IMR-90 (cell line): ENCODE measurements at regions not wholly inside any gene's neighbourhood (a gene's known extent, or its start where the extent isn't known, plus 50 kb on each side); places are given as distances from the start of the nearest gene placed in this dataset.

Experiments used
- ATAC-seq: fragments of 200-7000 bp; cut with Tn5 transposase; 2 replicates; pipeline ENCODE4 v1.9.1; 2020; ENCODE audit warnings: low read depth, mild to moderate bottlenecking, moderate library complexity
- BruUV-seq: library from RNA; stranded (reverse); fragments of 400-500 nt; replicated peaks from 2 replicates; lab custom pipeline; 2021; lab: Mats Ljungman, UMichigan
- CTCF ChIA-PET: fragments of 300-600 bp; formaldehyde crosslinking; extraction: SDS; loops from one replicate; lab custom pipeline; 2021; ENCODE audit warnings: antibody characterized with exemption; lab: Yijun Ruan, JAX
- POLR2A ChIA-PET: fragments of 300-600 bp; sonication (Branson Sonifier 250); formaldehyde crosslinking; loops from one replicate; lab custom pipeline; 2022; ENCODE audit warnings: antibody characterized with exemption; ENCODE audit not compliant: unreplicated experiment; lab: Charles Lee
- DNase-seq: peaks from one replicate; pipeline ENCODE4 v3.0.0; 2013
- H2AFZ ChIP-seq: replicated peaks from 2 replicates; pipeline ENCODE3; 2013; ENCODE audit warnings: low read length, mild to moderate bottlenecking; ENCODE audit not compliant: poor library complexity
- H2AK5ac ChIP-seq: 2 replicates; pipeline ENCODE4 v1.6.1; 2013; ENCODE audit warnings: low read depth, low read length, inconsistent platforms
- H2AK9ac ChIP-seq: replicated peaks from 2 replicates; pipeline ENCODE3; 2013; ENCODE audit warnings: mild to moderate bottlenecking, low read depth, low read length, moderate library complexity; ENCODE audit not compliant: poor library complexity
- H2BK120ac ChIP-seq: 2 replicates; pipeline ENCODE4 v1.6.1; 2013; ENCODE audit warnings: low read depth, low read length, inconsistent platforms
- H2BK15ac ChIP-seq: 3 replicates; pipeline ENCODE4 v1.6.1; 2013; ENCODE audit warnings: low read depth, low read length, inconsistent platforms
- H2BK20ac ChIP-seq: 2 replicates; pipeline ENCODE4 v1.6.1; 2013; ENCODE audit warnings: low read depth, mild to moderate bottlenecking, inconsistent platforms, low read length, moderate library complexity
- H2BK5ac ChIP-seq: 2 replicates; pipeline ENCODE4 v1.6.1; 2013; ENCODE audit warnings: mild to moderate bottlenecking, low read depth, low read length, inconsistent platforms; ENCODE audit not compliant: poor library complexity, severe bottlenecking
- H3K14ac ChIP-seq: replicated peaks from 2 replicates; pipeline ENCODE4 v1.6.1; 2013; ENCODE audit warnings: low read depth, low read length, inconsistent platforms
- H3K18ac ChIP-seq: 2 replicates; pipeline ENCODE4 v1.6.1; 2013; ENCODE audit warnings: low read depth, low read length, control low read depth
- H3K23ac ChIP-seq: 2 replicates; pipeline ENCODE4 v1.6.1; 2013; ENCODE audit warnings: low read depth, low read length, inconsistent platforms
- H3K27ac ChIP-seq: 2 replicates; pipeline ENCODE4 v1.5.1; 2013; ENCODE audit warnings: mild to moderate bottlenecking, control low read depth, low read length; ENCODE audit not compliant: insufficient read depth
- H3K27me3 ChIP-seq: 2 replicates; pipeline ENCODE4 v1.6.1; 2013; ENCODE audit warnings: low read length; ENCODE audit not compliant: control insufficient read depth, insufficient read depth
- H3K36me3 ChIP-seq: 2 replicates; pipeline ENCODE4 v1.6.1; 2013; ENCODE audit warnings: low read length, mixed read lengths; ENCODE audit not compliant: control insufficient read depth, insufficient read depth
- H3K4ac ChIP-seq: 2 replicates; pipeline ENCODE4 v1.6.1; 2013; ENCODE audit warnings: low read depth, low read length, inconsistent platforms
- H3K4me1 ChIP-seq: 2 replicates; pipeline ENCODE4 v1.6.1; 2013; ENCODE audit warnings: low read length, mixed read lengths; ENCODE audit not compliant: control insufficient read depth, insufficient read depth
- H3K4me2 ChIP-seq: 2 replicates; pipeline ENCODE4 v1.6.1; 2013; ENCODE audit warnings: low read depth, mild to moderate bottlenecking, control low read depth, low read length, moderate library complexity
- H3K4me3 ChIP-seq: 2 replicates; pipeline ENCODE4 v1.5.1; 2013; ENCODE audit warnings: low read depth, mild to moderate bottlenecking, control low read depth, low read length, moderate library complexity; ENCODE audit not compliant: insufficient read depth
- H3K56ac ChIP-seq: 2 replicates; pipeline ENCODE4 v1.6.1; 2013; ENCODE audit warnings: low read length, inconsistent platforms; ENCODE audit not compliant: insufficient read depth; ENCODE audit errors: extremely low read depth
- H3K79me1 ChIP-seq, 2 experiments: 2 replicates each; pipeline ENCODE4 v1.6.1; 2013; ENCODE audit warnings: low read length in 2 of 2, inconsistent platforms in 1 of 2, low read depth in 1 of 2
- H3K9ac ChIP-seq: 2 replicates; pipeline ENCODE4 v1.6.1; 2013; ENCODE audit warnings: low read depth, low read length, control low read depth
- H3K9me1 ChIP-seq: 2 replicates; pipeline ENCODE4 v1.6.1; 2013; ENCODE audit warnings: low read length, inconsistent platforms; ENCODE audit not compliant: insufficient read depth
- H3K9me3 ChIP-seq: 2 replicates; pipeline ENCODE4 v1.6.1; 2013; ENCODE audit warnings: low read length; ENCODE audit not compliant: control insufficient read depth, insufficient read depth
- H4K20me1 ChIP-seq: 2 replicates; pipeline ENCODE4 v1.6.1; 2013; ENCODE audit warnings: low read length, inconsistent platforms; ENCODE audit not compliant: insufficient read depth
- H4K5ac ChIP-seq: 2 replicates; pipeline ENCODE4 v1.6.1; 2013; ENCODE audit warnings: mild to moderate bottlenecking, low read depth, low read length, control low read depth
- H4K8ac ChIP-seq, 2 experiments: 2 replicates each; pipeline ENCODE4 v1.6.1; 2013; ENCODE audit warnings: low read depth in 2 of 2, low read length in 2 of 2, control low read depth in 1 of 2, inconsistent platforms in 1 of 2
- H4K91ac ChIP-seq: 2 replicates; pipeline ENCODE4 v1.6.1; 2013; ENCODE audit warnings: low read depth, low read length, inconsistent platforms; ENCODE audit not compliant: insufficient read depth
- BHLHE40 ChIP-seq: fragments of 150-350 bp; IDR thresholded peaks from 2 replicates; pipeline ENCODE4 v1.6.1; 2016; ENCODE audit warnings: mild to moderate bottlenecking, low read depth, low read length
- CEBPB ChIP-seq: IDR thresholded peaks from 2 replicates; pipeline ENCODE4 v1.6.1; 2012; ENCODE audit warnings: low read depth, low read length, improper control_type of control experiment
- CHD1 ChIP-seq: IDR thresholded peaks from 2 replicates; pipeline ENCODE4 v1.6.1; 2012; ENCODE audit warnings: low read depth, low read length, improper control_type of control experiment
- FOS ChIP-seq: fragments of 150-350 bp; IDR thresholded peaks from 2 replicates; pipeline ENCODE4 v1.6.1; 2016; ENCODE audit warnings: low read depth, low read length
- MXI1 ChIP-seq: IDR thresholded peaks from 2 replicates; pipeline ENCODE4 v1.6.1; 2012; ENCODE audit warnings: low read depth, mild to moderate bottlenecking, low read length, moderate library complexity, borderline replicate concordance
- NFE2L2 ChIP-seq: fragments of 150-350 bp; IDR thresholded peaks from 2 replicates; pipeline ENCODE4 v1.6.1; 2016; ENCODE audit warnings: low read depth, mild to moderate bottlenecking, low read length
- POLR2A ChIP-seq: IDR thresholded peaks from 2 replicates; pipeline ENCODE4 v1.6.1; 2012; ENCODE audit warnings: mild to moderate bottlenecking, low read depth, low read length
- RFX5 ChIP-seq: IDR thresholded peaks from 2 replicates; pipeline ENCODE4 v1.8.0; 2012; ENCODE audit warnings: low read depth, mild to moderate bottlenecking, low read length, moderate library complexity
- SMC3 ChIP-seq: fragments of 150-350 bp; IDR thresholded peaks from 2 replicates; pipeline ENCODE4 v1.6.1; 2016; ENCODE audit warnings: low read depth, mild to moderate bottlenecking, antibody characterized with exemption, low read length, moderate library complexity
- WGBS, 2 experiments: methylation state at CpG; one replicate each; pipeline versions ENCODE4 v1.1.5 to v1.1.7; 2013; ENCODE audit warnings: missing lambda C conversion rate in 2 of 2; ENCODE audit not compliant: insufficient read length in 1 of 2; ENCODE audit errors: extremely low coverage in 2 of 2; 5-methylcytosine and 5-hydroxymethylcytosine counted together
- dilution Hi-C: fragments of 300-500 bp; cut with HindIII; formaldehyde crosslinking; loops from one replicate; pipeline ENCODE4 v1.14.3; 2018; ENCODE audit warnings: low sequenced_read_pairs; ENCODE audit not compliant: unreplicated experiment
- in situ Hi-C: fragments of 300-500 bp; cut with MboI; formaldehyde crosslinking; loops from 3 replicates; pipeline ENCODE4 v1.14.3; 2019; ENCODE audit warnings: low sequenced_read_pairs, inconsistent platforms, mixed read lengths
- intact Hi-C: fragments of 100-400 bp; cut with micrococcal nuclease; formaldehyde crosslinking; loops from 2 replicates; pipeline ENCODE4 v1.10.0; 2022
- TF ChIP-seq, protein P1 (sequence below): conservative IDR thresholded peaks from 2 replicates; pipeline ENCODE4 v1.5.1; 2012; ENCODE audit warnings: mild to moderate bottlenecking, low read depth, low read length, improper control_type of control experiment

DNA sequence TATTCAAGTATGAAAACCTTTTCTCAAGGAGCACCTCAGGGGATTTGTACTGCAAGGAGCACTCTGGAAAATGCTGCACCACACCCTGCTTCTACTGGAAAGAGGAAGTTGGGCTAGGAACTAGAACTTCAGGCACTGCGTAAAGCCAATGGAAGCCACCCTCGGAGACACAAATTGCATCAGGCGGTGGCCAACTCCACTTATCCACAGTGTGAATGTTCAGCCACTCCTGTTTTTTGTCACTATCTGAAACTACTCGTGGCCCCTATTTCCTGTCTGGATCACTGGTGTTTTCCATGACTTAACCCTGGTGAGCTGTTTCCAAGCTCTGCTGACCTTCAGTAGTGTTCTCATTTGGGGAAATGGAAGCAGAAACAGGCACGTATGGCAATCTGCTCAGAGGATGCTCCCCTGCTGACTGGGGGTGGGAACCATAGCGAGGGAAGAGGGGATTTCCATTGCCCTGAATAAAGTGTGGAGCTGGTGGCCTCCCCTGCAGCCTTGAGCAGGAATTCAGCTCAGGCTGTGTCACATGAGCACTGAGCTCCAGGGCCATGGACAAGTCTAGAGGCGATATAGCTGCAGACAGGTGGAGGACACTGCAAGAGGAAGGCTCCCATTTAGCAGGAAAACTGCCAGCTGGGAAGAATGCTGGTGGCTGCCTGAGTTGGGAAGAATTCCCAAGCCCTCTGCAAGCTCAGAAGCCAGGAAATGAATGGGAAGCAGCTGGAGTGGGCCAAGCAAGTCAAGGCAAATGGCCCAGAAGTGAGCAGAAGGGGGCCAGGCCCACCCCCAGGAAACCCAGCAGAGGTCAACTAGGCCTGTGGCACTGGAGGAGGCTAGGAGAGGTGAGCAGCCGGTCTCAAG is 50.5 kb upstream of the RAP1B start (continued):
- TF ChIP-seq, protein P1, sequence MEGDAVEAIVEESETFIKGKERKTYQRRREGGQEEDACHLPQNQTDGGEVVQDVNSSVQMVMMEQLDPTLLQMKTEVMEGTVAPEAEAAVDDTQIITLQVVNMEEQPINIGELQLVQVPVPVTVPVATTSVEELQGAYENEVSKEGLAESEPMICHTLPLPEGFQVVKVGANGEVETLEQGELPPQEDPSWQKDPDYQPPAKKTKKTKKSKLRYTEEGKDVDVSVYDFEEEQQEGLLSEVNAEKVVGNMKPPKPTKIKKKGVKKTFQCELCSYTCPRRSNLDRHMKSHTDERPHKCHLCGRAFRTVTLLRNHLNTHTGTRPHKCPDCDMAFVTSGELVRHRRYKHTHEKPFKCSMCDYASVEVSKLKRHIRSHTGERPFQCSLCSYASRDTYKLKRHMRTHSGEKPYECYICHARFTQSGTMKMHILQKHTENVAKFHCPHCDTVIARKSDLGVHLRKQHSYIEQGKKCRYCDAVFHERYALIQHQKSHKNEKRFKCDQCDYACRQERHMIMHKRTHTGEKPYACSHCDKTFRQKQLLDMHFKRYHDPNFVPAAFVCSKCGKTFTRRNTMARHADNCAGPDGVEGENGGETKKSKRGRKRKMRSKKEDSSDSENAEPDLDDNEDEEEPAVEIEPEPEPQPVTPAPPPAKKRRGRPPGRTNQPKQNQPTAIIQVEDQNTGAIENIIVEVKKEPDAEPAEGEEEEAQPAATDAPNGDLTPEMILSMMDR: no peak

DNA sequence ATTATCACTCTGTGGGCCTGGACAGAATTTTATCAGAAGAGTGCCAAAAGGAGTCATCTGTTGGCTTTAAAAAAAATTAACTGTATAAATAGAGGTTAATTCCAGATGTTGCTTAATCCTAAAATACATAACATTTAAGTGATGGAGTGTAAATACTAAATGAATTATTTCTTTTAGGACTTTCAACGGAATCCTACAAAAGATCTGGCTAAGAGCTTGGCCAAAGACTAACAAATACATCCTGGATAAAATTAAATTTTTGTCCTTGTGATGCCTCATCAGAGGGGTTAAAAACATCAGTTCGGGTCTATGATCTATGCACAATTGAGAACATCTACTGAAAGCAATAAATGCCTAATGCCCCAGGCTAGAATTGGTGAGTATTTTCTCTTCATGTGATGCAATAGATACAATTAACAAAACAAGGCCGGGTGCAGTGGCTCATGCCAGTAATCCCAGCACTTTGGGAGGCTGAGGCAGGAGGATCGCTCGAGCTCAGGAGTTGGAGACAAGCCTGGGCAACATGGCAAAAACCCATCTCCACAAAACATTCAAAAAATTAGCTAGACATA is 49.8 kb upstream of the RAP1B start:
- dilution Hi-C loops (no loop called here), in situ Hi-C loops (no loop called here), intact Hi-C loops (no loop called here)
- Histone ChIP-seq H3K79me1 (peaks cover 0 to 10% of the 10 kb centered on the region in 2 experiments; a peak in 2 of 4 replicates), H3K4ac (peak overlapping the region; percentile 68; the same call in 1 of the 2 replicates), H3K4me2 (no peak overlapping the region), H3K18ac (no peak overlapping the region; the same call in 1 of the 2 replicates), H3K9ac (no peak overlapping the region), H3K36me3 (no peaks in the 10 kb centered on the region), H2AK5ac (no peak overlapping the region), H2BK120ac (no peak overlapping the region), H4K8ac (no peak overlapping the region), H2BK5ac (no peak overlapping the region), H4K5ac (no peak overlapping the region), H2AFZ (peak overlapping the region; percentile 58), H3K23ac (no peak overlapping the region), H3K4me1 (peaks cover 16% of the 10 kb centered on the region), H3K9me1 (peaks cover 19% of the 10 kb centered on the region), H4K91ac (no peak overlapping the region), H3K4me3 (no peak overlapping the region), H4K20me1 (no peaks in the 10 kb centered on the region), H2AK9ac (no peak overlapping the region), H2BK20ac (no peak overlapping the region), H3K27me3 (no peaks in the 10 kb centered on the region), H3K56ac (no peak overlapping the region), H3K27ac (peak overlapping the region; percentile 59; the same call in 1 of the 2 replicates), H3K14ac (no peak overlapping the region; the same call in 1 of the 2 replicates), H3K9me3 (no peaks in the 10 kb centered on the region), H2BK15ac (no peak overlapping the region)
- ATAC-seq (peak; percentile 3; the same call in 1 of the 2 replicates), DNase-seq (peak; percentile 27)
- CTCF ChIA-PET: no interaction called here
- WGBS, 2 experiments: 40% methylated on average over 1 of the region's 5 CpGs; no CpG with 5 or more reads in 1 of the 2 experiments
- no TSS peak for BruUV-seq
- POLR2A ChIA-PET: no interaction called here
- TF ChIP-seq POLR2A (no peak), MXI1 (no peak), SMC3 (no peak), NFE2L2 (no peak), FOS (no peak), CEBPB (no peak), BHLHE40 (no peak), CHD1 (no peak), RFX5 (no peak)
- TF ChIP-seq, protein P1: no peak
